MG63 (cell line): ENCODE measurements at regions not wholly inside any gene's neighbourhood (a gene's known extent, or its start where the extent isn't known, plus 50 kb on each side); places are given as distances from the start of the nearest gene placed in this dataset.

Source experiments
- DNase-seq: peaks from one replicate; pipeline ENCODE4 v3.0.0-alpha.2; 2020
- H3K27me3 ChIP-seq: fragments of 250-450 bp; sonication (Bioruptor Pico); 2 replicates; pipeline ENCODE4 v1.5.1; 2020; ENCODE audit warnings: mild to moderate bottlenecking, moderate library complexity
- H3K36me3 ChIP-seq: fragments of 250-450 bp; sonication (Bioruptor Pico); 2 replicates; pipeline ENCODE4 v1.5.1; 2020; ENCODE audit warnings: mild to moderate bottlenecking, moderate library complexity
- H3K4me3 ChIP-seq: fragments of 250-450 bp; sonication (Bioruptor Pico); 2 replicates; pipeline ENCODE4 v1.5.1; 2020; ENCODE audit warnings: mild to moderate bottlenecking, moderate library complexity
- H3K9me3 ChIP-seq: fragments of 250-450 bp; sonication (Bioruptor Pico); 2 replicates; pipeline ENCODE4 v1.5.1; 2020; ENCODE audit warnings: mild to moderate bottlenecking, moderate library complexity

DNA sequence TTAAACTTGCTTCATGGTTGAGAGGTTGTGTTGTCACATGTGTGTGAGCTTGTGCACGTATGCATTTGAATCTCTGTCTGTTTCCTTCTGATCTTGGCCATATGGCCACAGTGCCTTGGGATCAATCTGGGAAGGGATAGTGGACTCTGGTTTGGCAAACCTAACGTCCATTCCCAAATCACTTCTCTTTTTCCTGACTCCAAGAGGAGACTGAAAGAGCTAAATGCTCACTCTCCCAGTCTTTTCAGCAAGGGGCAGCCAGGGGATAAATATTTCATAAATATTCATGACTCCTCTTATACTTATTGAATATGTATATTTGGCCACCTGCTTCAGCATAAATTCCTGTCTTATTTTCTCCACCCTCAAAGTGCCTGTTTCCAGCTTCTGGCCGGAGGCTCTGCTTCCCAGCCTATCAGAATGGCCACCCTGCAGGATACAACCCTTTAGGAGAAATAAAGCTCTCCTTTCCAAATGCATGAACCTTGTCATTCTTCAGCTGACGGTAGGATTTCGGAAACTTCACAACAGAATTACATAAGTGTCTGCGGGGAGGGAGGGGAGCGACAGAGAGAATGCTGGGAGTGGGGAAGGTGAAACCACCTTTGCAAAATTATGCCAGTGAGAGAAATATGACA is 112.2 kb upstream of the COPS8 start:
- Histone ChIP-seq H3K4me3 (no peak overlapping the region), H3K9me3 (no peaks in the 10 kb centered on the region), H3K27me3 (no peaks in the 10 kb centered on the region), H3K36me3 (no peaks in the 10 kb centered on the region)
- DNase-seq, result no peak

DNA sequence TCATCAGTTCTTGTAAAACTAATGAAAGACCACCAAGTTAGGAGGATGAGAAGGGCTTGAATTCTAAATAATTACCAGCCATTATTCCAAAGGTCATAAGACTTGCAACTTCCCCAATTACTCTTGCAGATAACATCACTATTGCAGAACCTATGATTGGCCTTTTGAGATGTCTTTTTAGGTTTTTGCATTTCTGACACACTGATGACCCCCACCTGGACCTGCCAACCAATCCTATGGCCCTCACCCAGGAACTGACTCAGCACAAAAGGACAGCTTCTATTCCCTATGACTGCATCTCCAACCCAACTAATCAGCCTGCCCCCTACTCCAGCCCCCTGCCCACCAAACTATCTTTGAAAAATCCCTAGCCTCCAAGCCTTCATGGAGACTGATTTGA is 111.5 kb upstream of the COPS8 start:
- H3K4me3 ChIP-seq, result no peak overlapping the region
- H3K9me3 ChIP-seq, result no peaks in the 10 kb centered on the region
- no peaks in the 10 kb centered on the region for H3K36me3 ChIP-seq
- H3K27me3 ChIP-seq, result no peaks in the 10 kb centered on the region
- no peak for DNase-seq

DNA sequence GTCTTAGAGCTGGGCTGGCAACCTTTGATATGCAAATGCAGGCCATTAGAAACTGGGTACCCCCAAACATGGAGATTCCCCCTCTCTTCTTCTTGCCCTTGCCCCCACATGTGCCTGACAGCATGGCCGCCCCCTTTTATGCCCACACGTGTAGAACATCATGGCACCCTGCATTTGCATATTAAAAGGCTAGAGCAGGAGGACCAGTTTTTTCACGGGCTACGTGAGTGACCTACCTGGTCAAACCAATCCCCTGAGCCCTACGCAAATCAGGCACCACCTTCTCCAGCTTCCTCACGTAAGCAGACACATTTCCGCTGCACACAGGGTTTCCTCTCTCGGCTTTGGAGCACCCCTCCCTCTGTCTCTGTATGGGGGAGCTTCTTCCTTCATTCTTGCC is 110.9 kb upstream of the COPS8 start:
- no peak for DNase-seq
- Histone ChIP-seq H3K36me3 (no peaks in the 10 kb centered on the region), H3K4me3 (no peak overlapping the region), H3K27me3 (no peaks in the 10 kb centered on the region), H3K9me3 (no peaks in the 10 kb centered on the region)

DNA sequence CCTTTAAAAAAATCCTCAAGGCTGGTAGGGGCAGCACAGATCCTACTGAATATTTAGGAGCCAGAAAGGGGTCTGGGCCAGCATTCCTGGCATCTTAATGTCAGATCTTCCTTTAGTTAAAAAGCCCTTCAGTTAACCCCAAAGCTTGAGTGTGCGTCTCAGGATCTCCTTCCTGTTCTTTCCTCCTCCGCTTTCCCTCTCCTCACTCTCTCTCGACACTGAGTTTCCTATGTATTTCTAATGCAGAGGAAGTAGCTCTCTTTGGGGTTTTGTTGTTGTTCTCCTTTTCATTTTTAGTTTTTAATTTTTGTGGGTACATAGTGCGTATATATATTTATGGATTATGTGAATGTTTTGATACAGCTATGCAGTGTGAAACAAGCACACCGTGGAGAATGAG is 109.9 kb upstream of the COPS8 start:
- DNase-seq, result no peak
- no peaks in the 10 kb centered on the region for H3K9me3 ChIP-seq
- H3K4me3 ChIP-seq, result no peak overlapping the region
- no peaks in the 10 kb centered on the region for H3K36me3 ChIP-seq
- no peaks in the 10 kb centered on the region for H3K27me3 ChIP-seq

DNA sequence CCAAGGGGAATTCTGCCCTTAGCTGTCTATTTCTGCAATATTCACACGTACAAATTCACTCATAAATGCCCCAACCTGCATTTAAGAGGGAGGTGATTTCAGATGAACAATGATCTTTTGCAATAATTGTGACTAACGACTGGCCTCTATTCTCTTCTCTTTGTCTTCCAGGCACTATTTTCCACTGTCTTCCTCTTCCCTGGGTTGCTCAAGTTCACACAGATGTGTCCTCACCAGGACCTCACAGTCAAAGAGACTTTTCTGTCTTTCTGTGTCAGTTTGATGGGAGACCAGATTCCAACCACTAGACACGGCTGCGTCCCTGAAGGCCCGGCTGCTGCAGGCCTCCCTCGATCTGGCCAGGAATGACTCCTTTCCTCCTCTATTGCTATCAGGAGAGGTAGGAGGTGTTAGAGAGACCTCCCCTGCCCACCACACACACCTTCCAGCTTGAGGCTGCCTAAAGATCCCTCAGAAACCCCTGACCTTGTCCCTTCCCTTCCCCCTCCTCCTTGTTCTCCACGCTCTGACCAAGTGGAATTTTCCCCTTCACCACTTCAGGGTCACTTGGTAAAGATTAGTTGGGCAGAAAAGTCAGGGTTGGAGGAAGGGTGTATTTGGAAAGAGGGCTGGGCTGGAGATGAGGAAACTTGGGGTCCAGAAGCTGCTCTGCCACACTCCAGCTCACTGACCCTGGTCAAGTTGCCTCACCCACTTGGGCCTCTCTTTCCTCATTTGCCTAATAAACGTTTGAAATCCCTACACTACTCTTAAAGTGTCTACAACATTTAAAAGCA is 109.2 kb upstream of the COPS8 start:
- H3K9me3 ChIP-seq, result no peaks in the 10 kb centered on the region
- no peak for DNase-seq
- no peak overlapping the region for H3K4me3 ChIP-seq
- no peaks in the 10 kb centered on the region for H3K36me3 ChIP-seq
- H3K27me3 ChIP-seq, result no peaks in the 10 kb centered on the region

DNA sequence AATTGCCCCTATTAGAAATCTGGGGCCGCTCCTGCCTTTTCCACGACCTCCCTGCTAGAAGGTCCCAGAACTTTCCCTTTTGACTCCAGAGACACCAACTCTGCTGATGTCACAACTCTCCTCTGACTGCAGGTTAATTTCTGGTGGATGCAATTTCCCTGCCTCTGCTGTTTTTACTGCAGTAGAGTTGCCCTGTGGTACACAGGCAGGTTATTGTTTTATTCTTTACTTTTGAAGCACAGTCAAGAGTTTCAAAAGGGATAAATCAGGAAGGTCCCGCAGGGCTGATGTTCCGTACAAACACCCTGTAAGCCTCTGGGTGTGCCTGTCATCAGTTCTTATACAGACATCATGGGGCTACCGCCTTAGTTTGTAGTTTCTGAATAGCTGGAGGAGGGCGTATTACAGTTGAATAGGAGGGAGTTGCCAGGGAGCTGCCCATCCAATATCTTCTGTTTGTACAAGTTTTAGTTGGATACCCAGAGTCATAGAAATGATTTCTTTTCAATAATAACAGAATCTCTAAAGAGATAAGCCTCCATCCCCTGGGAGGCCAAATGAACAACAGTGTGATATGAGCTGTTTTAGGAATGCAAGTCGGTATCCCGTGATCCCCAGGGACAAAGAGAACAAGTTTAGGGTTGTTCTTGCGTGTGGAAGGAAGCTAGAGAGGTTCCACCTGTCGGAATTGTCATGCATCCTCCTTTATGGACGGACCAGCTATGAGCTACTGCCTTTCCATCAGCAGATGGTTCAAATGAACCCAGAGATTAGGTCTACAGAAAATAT is 108.4 kb upstream of the COPS8 start:
- Histone ChIP-seq H3K4me3 (no peak overlapping the region), H3K9me3 (no peaks in the 10 kb centered on the region), H3K27me3 (no peaks in the 10 kb centered on the region), H3K36me3 (no peaks in the 10 kb centered on the region)
- no peak for DNase-seq

DNA sequence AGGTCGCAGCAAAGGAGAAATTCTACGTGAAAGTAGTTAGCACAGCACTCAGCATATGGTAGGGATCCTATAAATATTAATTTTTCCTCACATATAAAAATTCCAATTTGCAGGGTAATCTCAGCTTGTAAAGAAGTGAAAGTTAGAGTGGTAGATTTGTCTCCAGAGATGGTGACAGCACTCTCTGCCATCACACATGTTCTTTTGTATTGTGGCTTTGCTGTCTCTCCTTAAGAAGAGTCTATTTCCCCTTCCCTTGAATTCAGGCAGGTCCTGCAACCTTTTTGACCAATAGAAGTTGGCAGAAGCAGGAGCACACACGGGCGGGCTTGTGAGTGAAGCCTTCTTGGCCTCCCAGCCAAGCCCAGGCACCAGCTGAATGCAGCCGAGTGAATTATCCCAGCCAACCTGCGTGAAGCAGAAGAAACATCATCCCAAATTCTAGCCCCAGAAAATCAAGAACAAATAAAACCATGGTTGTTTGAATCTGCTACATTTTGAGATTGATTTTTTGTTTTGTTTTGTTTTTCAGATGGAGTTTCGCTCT is 107.8 kb upstream of the COPS8 start:
- DNase-seq, result no peak
- Histone ChIP-seq H3K36me3 (no peaks in the 10 kb centered on the region), H3K27me3 (no peaks in the 10 kb centered on the region), H3K4me3 (no peak overlapping the region), H3K9me3 (no peaks in the 10 kb centered on the region)

DNA sequence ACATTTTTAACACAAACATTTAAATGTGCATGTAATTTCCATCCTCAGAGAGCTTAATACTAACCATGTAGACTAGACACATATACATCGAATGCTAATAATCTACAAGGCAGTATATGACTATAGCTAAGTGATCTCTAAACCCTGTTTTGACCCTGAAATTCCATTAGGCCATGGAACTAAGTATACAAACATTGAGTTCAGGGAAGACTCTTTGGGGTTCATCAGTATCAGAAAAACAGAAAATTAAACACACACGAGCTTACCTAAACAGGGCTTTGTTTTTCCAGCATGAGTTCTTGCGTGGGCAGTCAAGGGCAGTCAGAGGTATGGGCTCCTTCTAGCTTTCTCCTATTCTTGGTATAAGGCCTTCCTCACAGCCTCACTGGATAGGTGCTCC is 106.0 kb upstream of the COPS8 start:
- Histone ChIP-seq H3K27me3 (no peaks in the 10 kb centered on the region), H3K9me3 (peaks cover 3% of the 10 kb centered on the region), H3K36me3 (no peaks in the 10 kb centered on the region), H3K4me3 (no peak overlapping the region)
- no peak for DNase-seq

DNA sequence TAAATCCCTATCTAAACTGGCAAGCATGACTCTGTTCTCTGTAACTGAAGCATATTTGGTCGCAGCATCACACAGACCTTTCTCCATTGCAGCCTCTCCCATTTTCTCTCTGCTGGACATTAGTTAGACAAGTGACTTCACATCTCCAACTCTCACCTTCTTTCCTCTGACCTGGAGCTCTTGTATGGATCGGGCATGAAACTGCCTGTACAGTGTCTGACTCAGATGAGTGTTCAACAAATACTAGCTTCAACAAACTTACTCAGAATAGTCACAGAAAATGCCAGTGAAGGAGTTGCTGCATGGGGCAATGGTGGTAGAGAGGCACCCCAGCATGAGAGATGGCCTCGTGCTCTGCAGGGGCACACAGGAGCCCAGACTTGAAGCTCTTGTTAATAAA is 104.7 kb upstream of the COPS8 start:
- no peak overlapping the region for H3K4me3 ChIP-seq
- DNase-seq, result no peak

DNA sequence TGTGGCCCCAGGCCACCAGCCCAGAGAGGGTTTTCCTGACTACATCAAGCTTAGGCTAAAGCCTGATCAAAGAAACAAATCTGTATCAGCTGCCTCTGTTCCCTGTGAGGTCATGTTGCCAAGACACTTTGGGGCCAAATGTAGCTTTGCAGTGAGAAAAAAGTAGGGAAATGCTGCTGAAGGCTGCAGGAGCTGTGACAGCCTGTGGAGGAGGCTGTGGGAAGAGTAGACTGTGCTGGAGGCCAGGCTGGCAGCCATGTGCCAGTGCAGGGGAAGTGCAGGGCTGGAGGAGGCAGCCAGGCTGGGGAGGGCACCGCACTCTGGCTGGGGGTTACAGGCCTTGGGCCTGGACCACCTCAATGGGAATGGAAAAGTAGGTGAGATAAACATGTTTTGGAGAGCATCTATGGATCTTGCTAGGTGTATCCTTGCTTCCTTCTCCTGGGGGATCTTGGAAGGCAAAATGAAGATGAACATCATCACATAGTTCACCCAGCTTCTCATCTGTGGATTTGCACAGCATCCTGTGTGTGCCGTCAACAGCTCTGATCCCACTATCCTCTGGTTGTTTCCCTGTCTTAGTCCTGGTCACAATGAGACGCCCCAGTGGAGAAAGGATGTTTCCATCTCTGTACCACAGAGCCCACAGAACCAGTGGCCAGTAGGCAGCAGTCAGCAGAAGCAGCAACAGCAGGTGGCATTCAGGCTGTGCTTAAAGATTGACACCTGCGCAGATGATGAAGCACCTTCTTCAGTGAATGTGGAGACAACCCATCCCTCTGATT is 103.8 kb upstream of the COPS8 start:
- Histone ChIP-seq H3K36me3 (no peaks in the 10 kb centered on the region), H3K27me3 (no peaks in the 10 kb centered on the region), H3K4me3 (no peak overlapping the region), H3K9me3 (peaks cover 3% of the 10 kb centered on the region)
- no peak for DNase-seq

More for the DNA sequence above, 104.7 kb upstream of the COPS8 start:
- Histone ChIP-seq H3K36me3 (no peaks in the 10 kb centered on the region), H3K27me3 (no peaks in the 10 kb centered on the region), H3K9me3 (peaks cover 3% of the 10 kb centered on the region)

DNA sequence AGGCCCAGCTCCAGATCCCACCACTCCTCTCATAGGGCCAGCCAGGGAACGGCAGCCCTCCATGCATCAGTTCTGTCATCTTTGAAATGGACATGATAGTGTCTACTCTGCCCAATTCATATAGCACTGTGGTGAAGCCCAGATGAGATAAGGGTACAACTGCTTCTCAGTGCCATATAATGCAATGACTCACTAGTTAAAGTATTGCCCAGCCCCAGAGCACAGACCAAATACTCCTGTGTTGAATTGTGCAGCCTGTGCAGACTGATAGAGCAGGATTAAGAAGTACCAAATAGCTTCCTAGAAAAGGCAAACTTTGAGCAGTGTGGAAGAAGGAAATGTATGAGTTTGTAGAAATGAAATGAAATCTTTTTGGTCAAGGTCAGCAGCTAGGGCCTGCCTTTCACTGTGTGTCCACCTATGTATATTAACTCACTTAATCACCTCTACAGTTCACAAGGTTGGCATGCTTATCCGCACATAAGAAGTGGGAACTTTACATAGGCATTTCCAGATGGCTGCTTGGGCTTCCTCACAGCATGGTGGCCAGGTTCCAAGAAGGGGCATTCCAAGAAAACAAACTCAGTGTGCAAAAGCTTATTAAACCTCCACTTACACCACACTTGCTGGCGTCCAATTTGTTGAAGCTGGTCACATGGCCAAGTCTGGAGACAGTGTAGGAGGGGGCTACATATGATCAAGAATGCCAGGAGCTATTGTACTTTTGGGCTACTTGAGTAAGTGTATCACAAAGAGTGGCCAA is 102.8 kb upstream of the COPS8 start:
- Histone ChIP-seq H3K4me3 (no peak overlapping the region), H3K27me3 (no peaks in the 10 kb centered on the region), H3K9me3 (peaks cover 3% of the 10 kb centered on the region), H3K36me3 (no peaks in the 10 kb centered on the region)
- no peak for DNase-seq

DNA sequence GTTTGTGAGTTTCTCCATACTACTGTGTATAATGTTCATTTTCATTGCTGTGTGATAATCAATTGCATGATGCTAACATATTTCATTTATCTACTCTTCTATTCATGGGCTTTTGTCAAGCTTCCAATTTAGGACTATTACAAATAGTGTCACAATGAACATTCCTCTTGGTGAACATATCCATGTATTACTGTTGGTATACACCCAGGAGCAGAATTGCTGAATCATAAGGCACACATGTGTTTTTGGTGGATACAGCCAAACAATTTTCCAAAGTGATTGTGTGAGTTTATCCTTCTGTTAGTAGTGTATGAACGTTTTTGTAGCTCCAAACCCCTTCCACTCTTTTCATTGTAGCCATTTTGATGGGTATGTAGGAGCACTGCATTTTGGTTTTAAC is 101.6 kb upstream of the COPS8 start:
- no peak overlapping the region for H3K4me3 ChIP-seq
- H3K9me3 ChIP-seq, result peaks cover 3% of the 10 kb centered on the region
- no peaks in the 10 kb centered on the region for H3K36me3 ChIP-seq
- no peaks in the 10 kb centered on the region for H3K27me3 ChIP-seq
- no peak for DNase-seq

DNA sequence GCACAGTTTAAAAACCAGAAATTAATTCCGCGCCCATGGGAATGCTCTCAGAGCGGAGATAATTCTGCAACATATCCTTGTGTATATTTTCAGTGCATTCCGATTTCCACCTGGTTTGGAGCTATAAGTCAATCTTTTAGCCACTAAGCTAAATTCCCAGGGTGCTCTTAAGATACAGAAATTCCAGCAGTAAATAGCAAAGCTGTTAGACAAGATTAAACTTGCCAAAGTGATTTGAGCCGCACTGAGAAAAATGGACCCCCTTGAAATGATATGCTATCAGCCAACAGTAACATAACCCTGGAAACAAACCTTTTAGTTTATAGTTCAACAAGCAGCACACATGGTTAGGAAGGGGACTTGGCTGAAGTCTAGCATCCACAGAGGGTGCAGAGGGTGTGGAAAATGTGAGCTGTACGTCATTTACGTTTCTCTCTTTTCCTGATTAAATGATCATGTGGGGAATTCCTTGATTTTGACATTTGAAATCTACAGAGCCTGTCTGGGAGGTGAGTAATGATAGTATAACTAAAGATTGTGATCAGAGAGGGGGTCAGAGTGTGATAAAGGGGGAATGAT is 99.8 kb upstream of the COPS8 start:
- Histone ChIP-seq H3K36me3 (no peaks in the 10 kb centered on the region), H3K9me3 (peaks cover 3% of the 10 kb centered on the region), H3K4me3 (no peak overlapping the region), H3K27me3 (no peaks in the 10 kb centered on the region)
- DNase-seq, result no peak

DNA sequence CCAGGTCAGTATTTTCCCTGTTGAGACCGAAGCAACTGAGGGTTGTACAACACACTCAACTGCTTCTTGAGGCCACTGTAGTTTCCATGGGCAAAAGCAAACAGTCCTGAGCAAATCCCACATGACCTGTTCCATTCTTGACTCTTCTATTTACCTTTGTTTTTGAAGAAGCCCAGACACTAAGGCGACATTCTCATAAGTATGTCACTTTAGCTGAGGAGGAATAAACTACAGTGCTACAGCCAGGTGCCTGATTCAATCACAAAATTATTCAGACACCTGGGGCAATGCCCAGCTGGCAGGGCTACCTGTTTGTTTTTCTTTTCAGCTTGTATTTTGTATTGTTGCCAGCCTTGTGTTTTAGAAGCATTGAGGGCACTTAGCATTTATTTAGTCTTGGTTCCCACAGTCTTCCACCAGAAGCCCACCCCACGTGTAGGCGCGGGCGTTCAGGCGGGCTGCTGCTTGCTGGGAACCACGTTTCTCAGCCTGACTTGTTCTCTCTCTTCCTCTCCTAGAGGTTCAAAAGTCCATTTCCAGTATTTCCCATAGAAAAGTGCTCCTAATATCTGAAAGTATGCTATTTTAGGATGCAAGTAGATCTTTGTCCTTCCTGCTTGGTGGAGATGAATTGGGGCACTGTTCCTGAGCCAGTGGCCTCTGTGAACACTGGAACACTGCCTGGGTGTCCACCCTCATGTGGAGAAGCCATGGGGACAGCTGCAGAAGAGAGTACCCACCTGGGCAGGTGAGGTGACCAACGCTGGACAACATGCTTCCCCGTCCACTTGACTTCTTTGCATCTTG is 99.0 kb upstream of the COPS8 start:
- no peaks in the 10 kb centered on the region for H3K36me3 ChIP-seq
- no peaks in the 10 kb centered on the region for H3K27me3 ChIP-seq
- H3K9me3 ChIP-seq, result peaks cover 3% of the 10 kb centered on the region
- no peak for DNase-seq
- H3K4me3 ChIP-seq, result no peak overlapping the region

DNA sequence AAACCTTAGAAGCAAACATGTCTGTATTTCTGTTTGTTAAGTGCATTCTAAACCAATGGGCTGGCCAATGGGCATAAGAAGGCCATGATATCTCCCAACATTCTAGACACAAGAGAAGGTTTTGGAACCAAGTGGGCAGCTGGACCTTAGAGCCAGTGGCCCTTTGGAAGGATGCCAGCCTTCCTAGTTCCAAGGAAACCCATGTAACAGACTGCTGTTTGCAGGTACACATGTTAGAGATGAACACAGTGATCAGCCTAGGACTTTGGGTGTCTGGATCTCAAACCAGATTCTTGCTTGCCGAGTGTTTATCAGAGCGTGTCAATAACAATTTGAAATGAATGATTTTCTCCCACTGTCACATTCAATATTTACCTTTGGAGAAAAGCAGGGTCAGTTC is 97.5 kb upstream of the COPS8 start:
- H3K27me3 ChIP-seq, result no peaks in the 10 kb centered on the region
- no peak for DNase-seq

More for the DNA sequence above, 97.5 kb upstream of the COPS8 start:
- H3K4me3 ChIP-seq, result no peak overlapping the region
- H3K36me3 ChIP-seq, result no peaks in the 10 kb centered on the region
- H3K9me3 ChIP-seq, result peaks cover 3% of the 10 kb centered on the region
